ENCODE measurements at regions not wholly inside any gene's neighbourhood (a gene's known extent, or its start where the extent isn't known, plus 50 kb on each side); places are given as distances from the start of the nearest gene placed in this dataset.
"Not testable (repeated sequence)": the region's sequence is repeated elsewhere in the genome, so short reads cannot be mapped to it uniquely, and the experiment has no call there.

GRCh38 chr12:38016602-38017001 lies 300.0 kb upstream of the ALG10B start:
- no peak for DNase-seq (ENCODE audit: low read depth in 2 of 2)

GRCh38 chr12:38025916-38026315 lies 290.7 kb upstream of the ALG10B start:
- DNase-seq (ENCODE audit: low read depth in 2 of 2), result no peak

- no peak for DNase-seq (ENCODE audit: low read depth in 2 of 2)
Measured at GRCh38 chr12:38053113-38053512, 263.5 kb upstream of the ALG10B start.

GRCh38 chr12:38053655-38054464 lies 262.7 kb upstream of the ALG10B start:
- no peak for DNase-seq (ENCODE audit: low read depth in 2 of 2)

- no peak for DNase-seq (ENCODE audit: low read depth in 2 of 2)
Measured at GRCh38 chr12:38056701-38057689, 259.6 kb upstream of the ALG10B start.

GRCh38 chr12:38099686-38100085 lies 216.9 kb upstream of the ALG10B start:
- DNase-seq (ENCODE audit: low read depth in 2 of 2), result no peak

- no peak for DNase-seq (ENCODE audit: low read depth in 2 of 2)
Measured at GRCh38 chr12:38101753-38102152, 214.8 kb upstream of the ALG10B start.

- no peak for DNase-seq (ENCODE audit: low read depth in 2 of 2)
Measured at GRCh38 chr12:38102197-38102596, 214.4 kb upstream of the ALG10B start.

GRCh38 chr12:38110026-38110699 lies 206.4 kb upstream of the ALG10B start:
- DNase-seq (ENCODE audit: low read depth in 2 of 2), result no peak

GRCh38 chr12:38113991-38114390 lies 202.6 kb upstream of the ALG10B start:
- no peak for DNase-seq (ENCODE audit: low read depth in 2 of 2)

GRCh38 chr12:38116968-38117367 lies 199.6 kb upstream of the ALG10B start:
- DNase-seq (ENCODE audit: low read depth in 2 of 2), result no peak

GRCh38 chr12:38118632-38119031 lies 197.9 kb upstream of the ALG10B start:
- no peak for DNase-seq (ENCODE audit: low read depth in 2 of 2)

GRCh38 chr12:38120438-38120837 lies 196.1 kb upstream of the ALG10B start:
- no peak for DNase-seq (ENCODE audit: low read depth in 2 of 2)

- DNase-seq (ENCODE audit: low read depth in 2 of 2), result not testable (repeated sequence)
Measured at GRCh38 chr12:38123028-38123427, 193.5 kb upstream of the ALG10B start.

GRCh38 chr12:38123566-38124246 lies 192.9 kb upstream of the ALG10B start:
- DNase-seq (ENCODE audit: low read depth in 2 of 2), result no peak

GRCh38 chr12:38124247-38125012 lies 192.1 kb upstream of the ALG10B start:
- no peak for DNase-seq (ENCODE audit: low read depth in 2 of 2)

- DNase-seq (ENCODE audit: low read depth in 2 of 2), result no peak
Measured at GRCh38 chr12:38132139-38132538, 184.4 kb upstream of the ALG10B start.

- DNase-seq (ENCODE audit: low read depth in 2 of 2), result no peak
Measured at GRCh38 chr12:38137287-38137686, 179.3 kb upstream of the ALG10B start.

- no peak for DNase-seq (ENCODE audit: low read depth in 2 of 2)
Measured at GRCh38 chr12:38137716-38138115, 178.9 kb upstream of the ALG10B start.

All from stimulated activated CD8-positive, alpha-beta memory T cell treated with anti-CD3 and anti-CD28 coated beads, Interleukin-7, amount 100 ng/mL, for 4 hours (primary cell).